Mesenchymal stem cell (in vitro differentiated cells and primary cell): ENCODE measurements at regions not wholly inside any gene's neighbourhood (a gene's known extent, or its start where the extent isn't known, plus 50 kb on each side); places are given as distances from the start of the nearest gene placed in this dataset.
"Not testable (repeated sequence)": the region's sequence is repeated elsewhere in the genome, so short reads cannot be mapped to it uniquely, and the experiment has no call there.

Experiments used
- DNase-seq: peaks from one replicate; pipeline ENCODE4 v3.0.0-alpha.2; 2013
- H2AFZ ChIP-seq: one replicate; pipeline ENCODE4 v1.6.1; 2013; ENCODE audit warnings: low read depth, mild to moderate bottlenecking, control low read depth, inconsistent platforms, low read length, moderate library complexity
- H2AK5ac ChIP-seq: 2 replicates; pipeline ENCODE4 v1.6.1; 2013; ENCODE audit warnings: low read length, moderate library complexity, mild to moderate bottlenecking, inconsistent platforms; ENCODE audit not compliant: severe bottlenecking
- H2BK120ac ChIP-seq: one replicate; pipeline ENCODE4 v1.6.1; 2013; ENCODE audit warnings: low read depth, mild to moderate bottlenecking, inconsistent platforms, low read length, moderate library complexity
- H2BK12ac ChIP-seq, 2 experiments: one replicate each; pipeline ENCODE4 v1.6.1; 2013; ENCODE audit warnings: inconsistent platforms in 2 of 2, low read length in 2 of 2, mild to moderate bottlenecking in 2 of 2, moderate library complexity in 2 of 2, control low read depth in 1 of 2
- H2BK15ac ChIP-seq: one replicate; pipeline ENCODE4 v1.6.1; 2013; ENCODE audit warnings: mild to moderate bottlenecking, low read depth, inconsistent platforms; ENCODE audit not compliant: poor library complexity, severe bottlenecking
- H2BK5ac ChIP-seq: 2 replicates; pipeline ENCODE4 v1.6.1; 2013; ENCODE audit warnings: low read depth, mild to moderate bottlenecking, low read length, control low read depth, inconsistent platforms; ENCODE audit not compliant: poor library complexity, severe bottlenecking
- H3K14ac ChIP-seq, 2 experiments: one replicate each; pipeline ENCODE4 v1.6.1; 2013; ENCODE audit warnings: inconsistent platforms in 2 of 2, low read length in 2 of 2, control low read depth in 1 of 2, mild to moderate bottlenecking in 1 of 2, moderate library complexity in 1 of 2
- H3K18ac ChIP-seq, 2 experiments: one replicate each; pipeline ENCODE4 v1.6.1; 2013; ENCODE audit warnings: inconsistent platforms in 2 of 2, low read length in 2 of 2, control low read depth in 1 of 2, low read depth in 1 of 2, mild to moderate bottlenecking in 1 of 2
- H3K23ac ChIP-seq, 2 experiments: one replicate each; pipeline ENCODE4 v1.6.1; 2013; ENCODE audit warnings: inconsistent platforms in 2 of 2, low read length in 2 of 2, mild to moderate bottlenecking in 2 of 2, moderate library complexity in 2 of 2, control low read depth in 1 of 2
- H3K27ac ChIP-seq: 2 replicates; pipeline ENCODE4 v1.5.1; 2013; ENCODE audit warnings: mild to moderate bottlenecking, moderate library complexity, low read length, control low read depth, inconsistent platforms; ENCODE audit not compliant: poor library complexity, severe bottlenecking
- H3K27me3 ChIP-seq, 2 experiments: 2 replicates each; pipeline versions ENCODE4 v1.6.1 to v1.7.0; 2013; ENCODE audit warnings: low read length in 2 of 2, mild to moderate bottlenecking in 2 of 2, moderate library complexity in 2 of 2, control low read depth in 1 of 2, inconsistent platforms in 1 of 2; ENCODE audit not compliant: control insufficient read depth in 1 of 2, insufficient read depth in 1 of 2
- H3K36me3 ChIP-seq, 2 experiments: 2 replicates each; pipeline versions ENCODE4 v1.6.1 to v1.7.0; 2013; ENCODE audit warnings: low read length in 2 of 2, control low read depth in 1 of 2, inconsistent platforms in 1 of 2, low read depth in 1 of 2, mild to moderate bottlenecking in 1 of 2; ENCODE audit not compliant: insufficient read depth in 2 of 2, control insufficient read depth in 1 of 2
- H3K4ac ChIP-seq, 2 experiments: one replicate each; pipeline ENCODE4 v1.6.1; 2013; ENCODE audit warnings: inconsistent platforms in 2 of 2, low read length in 2 of 2, mild to moderate bottlenecking in 2 of 2, moderate library complexity in 2 of 2, control low read depth in 1 of 2, low read depth in 1 of 2
- H3K4me1 ChIP-seq: 2 replicates; pipeline ENCODE4 v1.6.1; 2013; ENCODE audit warnings: low read depth, low read length, control low read depth; ENCODE audit not compliant: control insufficient read depth, insufficient read depth
- H3K4me2 ChIP-seq: 2 replicates; pipeline ENCODE4 v1.6.1; 2013; ENCODE audit warnings: low read length, mild to moderate bottlenecking, inconsistent platforms; ENCODE audit not compliant: poor library complexity, severe bottlenecking
- H3K4me3 ChIP-seq, 2 experiments: 2 replicates each; pipeline versions ENCODE4 v1.5.1 to v1.7.0; 2013; ENCODE audit warnings: low read length in 2 of 2, mild to moderate bottlenecking in 2 of 2, control low read depth in 1 of 2, low read depth in 1 of 2; ENCODE audit not compliant: insufficient read depth in 1 of 2
- H3K79me1 ChIP-seq: replicated peaks from 2 replicates; pipeline ENCODE4 v1.6.1; 2013; ENCODE audit warnings: mild to moderate bottlenecking, control low read depth, low read length, inconsistent platforms; ENCODE audit not compliant: poor library complexity, severe bottlenecking
- H3K9ac ChIP-seq: 2 replicates; pipeline ENCODE4 v1.7.0; 2013; ENCODE audit warnings: mild to moderate bottlenecking, low read length, moderate library complexity
- H3K9me3 ChIP-seq: 2 replicates; pipeline ENCODE4 v1.7.0; 2013; ENCODE audit warnings: mild to moderate bottlenecking, low read length; ENCODE audit not compliant: control insufficient read depth
- H4K8ac ChIP-seq: one replicate; pipeline ENCODE4 v1.6.1; 2013; ENCODE audit warnings: inconsistent platforms, mild to moderate bottlenecking, low read length, moderate library complexity
- H4K91ac ChIP-seq: one replicate; pipeline ENCODE4 v1.6.1; 2013; ENCODE audit warnings: mild to moderate bottlenecking, low read length, inconsistent platforms
- WGBS: methylation state at CpG from one replicate; pipeline ENCODE4 v1.1.7; 2013; ENCODE audit warnings: mixed read lengths; 5-methylcytosine and 5-hydroxymethylcytosine counted together

DNA sequence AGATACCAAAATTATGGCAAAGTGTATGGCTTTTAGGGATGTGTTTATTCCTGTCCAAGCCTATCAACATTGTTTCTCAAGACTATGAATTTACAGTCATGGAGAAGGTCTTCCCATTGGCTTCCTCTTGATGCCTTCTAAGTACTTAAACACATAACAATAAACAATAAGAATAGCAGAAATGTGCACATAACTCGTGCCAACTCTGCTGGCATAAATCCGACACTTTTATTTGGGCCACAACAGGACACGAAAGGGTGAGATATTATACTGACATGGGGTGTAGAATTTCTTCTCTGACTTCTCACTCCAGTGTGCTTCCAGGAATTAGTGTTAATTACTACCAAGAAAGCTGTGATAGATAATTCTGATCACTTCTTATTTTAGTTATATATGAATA lies 695.9 kb upstream of the SLC35B3 start:
- no peak overlapping the region for H2BK12ac ChIP-seq
- no peak overlapping the region for H4K8ac ChIP-seq
- no peak overlapping the region for H3K4me3 ChIP-seq
- no peaks in the 10 kb centered on the region for H3K36me3 ChIP-seq
- no peak overlapping the region for H3K4me2 ChIP-seq
- no peak overlapping the region for H4K91ac ChIP-seq
- no peak overlapping the region for H3K23ac ChIP-seq
- no peak overlapping the region for H3K27ac ChIP-seq
- no peak for DNase-seq
- no peaks in the 10 kb centered on the region for H3K27me3 ChIP-seq
- no peak overlapping the region for H3K4ac ChIP-seq
- H2AFZ ChIP-seq: no peak overlapping the region
- no peak overlapping the region for H3K18ac ChIP-seq
- H3K14ac ChIP-seq: no peak overlapping the region
- WGBS: 96% methylated on average over 3 of the region's 3 CpGs
- no peak overlapping the region for H3K9ac ChIP-seq
- no peaks in the 10 kb centered on the region for H3K4me1 ChIP-seq
- no peaks in the 10 kb centered on the region for H3K79me1 ChIP-seq
- H2AK5ac ChIP-seq: no peak overlapping the region
- no peak overlapping the region for H2BK5ac ChIP-seq
- no peaks in the 10 kb centered on the region for H3K9me3 ChIP-seq
- no peak overlapping the region for H2BK15ac ChIP-seq
- no peak overlapping the region for H2BK120ac ChIP-seq

GRCh38 chr6:9128970-9129369 lies 693.6 kb upstream of the SLC35B3 start:
- Histone ChIP-seq H3K4me3 (no peak overlapping the region), H3K4me1 (no peaks in the 10 kb centered on the region), H2AFZ (no peak overlapping the region), H2BK120ac (no peak overlapping the region), H3K79me1 (no peaks in the 10 kb centered on the region), H3K27me3 (no peaks in the 10 kb centered on the region), H3K9me3 (no peaks in the 10 kb centered on the region), H2BK12ac (no peak overlapping the region), H2BK15ac (no peak overlapping the region), H3K36me3 (no peaks in the 10 kb centered on the region), H3K23ac (no peak overlapping the region), H3K4me2 (no peak overlapping the region), H3K14ac (no peak overlapping the region), H3K4ac (no peak overlapping the region), H2AK5ac (no peak overlapping the region), H2BK5ac (no peak overlapping the region), H3K9ac (no peak overlapping the region), H4K91ac (no peak overlapping the region), H3K18ac (no peak overlapping the region), H3K27ac (no peak overlapping the region), H4K8ac (no peak overlapping the region)
- no peak for DNase-seq
- WGBS: 88% methylated on average over 1 of the region's 2 CpGs

- no peaks in the 10 kb centered on the region for H3K4me1 ChIP-seq
- H2AK5ac ChIP-seq: no peak overlapping the region
- H3K4ac ChIP-seq: no peak overlapping the region
- no peak overlapping the region for H2BK5ac ChIP-seq
- no peak overlapping the region for H4K8ac ChIP-seq
- H2BK15ac ChIP-seq: no peak overlapping the region
- no peaks in the 10 kb centered on the region for H3K79me1 ChIP-seq
- H3K27ac ChIP-seq: peak overlapping the region; percentile 17
- no peak overlapping the region for H4K91ac ChIP-seq
- no peak overlapping the region for H3K9ac ChIP-seq
- no peak overlapping the region for H3K23ac ChIP-seq
- no peaks in the 10 kb centered on the region for H3K27me3 ChIP-seq
- no peak overlapping the region for H3K4me3 ChIP-seq
- no peak overlapping the region for H3K18ac ChIP-seq
- no peak overlapping the region for H2AFZ ChIP-seq
- no peak overlapping the region for H3K14ac ChIP-seq
- no peaks in the 10 kb centered on the region for H3K9me3 ChIP-seq
- H2BK12ac ChIP-seq: no peak overlapping the region
- no peak overlapping the region for H2BK120ac ChIP-seq
- 33% methylated on average over 7 of the region's 10 CpGs for WGBS
- H3K36me3 ChIP-seq: no peaks in the 10 kb centered on the region
- peak; percentile 87 for DNase-seq
- no peak overlapping the region for H3K4me2 ChIP-seq
Observed at GRCh38 chr6:9126878-9127560, 691.7 kb upstream of the SLC35B3 start.

DNA sequence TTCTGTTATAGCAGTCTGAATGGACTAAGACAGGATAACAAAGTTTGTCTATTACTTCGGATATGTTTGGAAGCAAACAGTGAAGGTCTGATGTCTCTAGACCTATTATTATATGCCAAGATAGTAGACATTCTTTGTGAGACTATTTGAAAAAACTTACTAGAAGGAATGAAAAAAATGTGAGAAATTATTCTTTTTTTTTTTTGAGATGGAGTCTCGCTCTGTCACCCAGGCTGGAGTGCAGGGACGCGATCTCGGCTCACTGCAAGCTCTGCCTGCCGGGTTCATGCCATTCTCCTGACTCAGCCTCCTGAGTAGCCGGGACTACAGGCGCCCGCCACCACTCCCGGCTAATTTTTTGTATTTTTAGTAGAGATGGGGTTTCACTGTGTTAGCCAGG lies 690.7 kb upstream of the SLC35B3 start:
- 56% methylated on average over 7 of the region's 10 CpGs for WGBS

More for the DNA sequence above, 690.7 kb upstream of the SLC35B3 start:
- DNase-seq, H3K4me2 ChIP-seq, H3K79me1 ChIP-seq, H3K9me3 ChIP-seq, H3K23ac ChIP-seq, H2AFZ ChIP-seq, H4K8ac ChIP-seq, H2AK5ac ChIP-seq, H3K27ac ChIP-seq, H3K9ac ChIP-seq, H2BK5ac ChIP-seq, H2BK15ac ChIP-seq, H3K27me3 ChIP-seq, H3K36me3 ChIP-seq, H3K4me3 ChIP-seq, H3K4me1 ChIP-seq, H3K18ac ChIP-seq, H2BK12ac ChIP-seq, H3K4ac ChIP-seq, H3K14ac ChIP-seq, H4K91ac ChIP-seq, H2BK120ac ChIP-seq: not testable (repeated sequence)
